GM19324 (cell line): ENCODE measurements at regions not wholly inside any gene's neighbourhood (a gene's known extent, or its start where the extent isn't known, plus 50 kb on each side); places are given as distances from the start of the nearest gene placed in this dataset.

Experiments used
- ATAC-seq: cut with Tn5 transposase; IDR thresholded peaks from one replicate; pipeline ENCODE4 v1.9.1; 2021; ENCODE audit warnings: mild to moderate bottlenecking, moderate library complexity; ENCODE audit not compliant: unreplicated experiment, low FRiP score

DNA sequence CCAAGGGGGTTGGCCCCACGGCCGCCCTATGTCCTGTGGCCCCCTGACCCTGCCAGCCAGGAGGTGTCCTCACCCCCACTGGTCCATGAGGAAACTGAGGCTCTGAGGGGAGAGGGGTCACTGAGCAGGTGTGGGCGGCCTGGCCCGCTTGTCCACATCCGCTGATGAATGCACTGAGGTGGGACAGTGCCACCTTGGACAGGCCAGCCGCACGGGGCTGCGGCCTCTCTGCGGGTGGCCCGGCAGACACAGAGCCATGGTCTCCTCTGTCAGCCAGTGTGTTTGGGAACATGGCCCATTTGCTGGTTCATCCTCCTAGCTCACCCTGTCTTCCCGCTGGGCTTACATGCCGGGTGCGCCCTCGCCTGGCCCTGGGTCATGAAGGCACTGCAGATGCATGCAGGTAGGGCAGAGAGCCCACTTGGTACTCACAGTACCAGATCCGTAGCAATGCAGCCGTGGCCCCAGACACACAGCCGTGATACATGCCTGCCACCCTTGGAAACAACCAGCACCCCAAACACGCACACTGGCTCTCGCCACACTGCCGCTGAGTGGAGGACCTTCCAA is 93.9 kb downstream of the ENGASE start:
- no peak for ATAC-seq

DNA sequence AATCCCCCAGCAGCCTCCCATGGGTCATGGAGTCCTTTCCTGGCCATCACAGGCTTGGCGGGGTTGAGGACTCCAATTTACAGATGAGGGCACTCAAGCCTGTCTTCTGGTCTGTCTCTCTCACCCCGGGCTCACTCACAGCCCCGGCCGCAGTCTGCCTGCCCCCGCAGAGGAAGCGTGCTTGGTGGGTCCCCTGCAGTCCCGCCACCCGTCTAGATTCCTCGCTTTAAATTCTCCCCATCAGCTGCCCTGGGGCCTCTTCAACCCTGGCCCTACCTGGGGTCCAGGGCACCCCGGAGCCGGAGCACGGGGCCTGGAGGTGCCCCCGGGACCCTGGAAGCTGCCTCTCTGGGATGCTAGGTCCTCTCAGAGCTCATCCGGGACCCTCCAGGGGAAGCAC is 92.9 kb downstream of the ENGASE start:
- ATAC-seq = no peak

DNA sequence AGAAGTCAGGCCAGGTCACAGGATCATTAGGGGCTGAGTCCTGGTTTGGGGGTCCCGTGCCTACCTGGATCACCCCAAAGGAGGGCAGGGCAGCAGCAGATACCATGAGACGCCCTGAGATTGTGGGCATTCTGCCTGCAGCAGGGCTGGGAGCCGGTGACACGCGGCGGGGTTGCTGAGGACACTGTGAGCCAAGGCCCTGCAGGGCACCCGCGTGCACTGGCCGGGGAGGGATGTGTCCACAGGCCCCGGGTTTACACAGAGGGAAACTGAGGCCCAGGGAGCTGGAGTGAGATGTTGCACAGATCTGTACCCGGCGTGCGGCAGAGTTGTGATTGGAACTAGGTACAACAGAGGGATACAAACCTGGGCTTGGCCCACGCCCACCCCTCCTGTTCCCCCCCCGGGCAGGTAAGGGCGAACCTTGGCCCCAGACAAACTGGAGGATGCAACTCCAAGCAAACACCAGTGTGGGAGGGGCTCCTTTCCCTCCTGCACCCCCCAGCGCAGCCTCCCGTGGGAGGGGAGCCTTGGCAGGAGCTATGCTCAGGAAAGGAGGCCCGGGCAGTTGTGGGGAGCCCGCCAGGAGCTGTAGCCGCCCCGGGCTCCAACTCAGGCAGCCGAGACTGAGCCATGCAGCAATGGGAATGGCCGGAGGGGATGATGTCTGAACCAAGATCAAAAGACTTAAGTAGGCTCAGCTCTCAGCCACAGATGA is 91.3 kb downstream of the ENGASE start:
- ATAC-seq = no peak

DNA sequence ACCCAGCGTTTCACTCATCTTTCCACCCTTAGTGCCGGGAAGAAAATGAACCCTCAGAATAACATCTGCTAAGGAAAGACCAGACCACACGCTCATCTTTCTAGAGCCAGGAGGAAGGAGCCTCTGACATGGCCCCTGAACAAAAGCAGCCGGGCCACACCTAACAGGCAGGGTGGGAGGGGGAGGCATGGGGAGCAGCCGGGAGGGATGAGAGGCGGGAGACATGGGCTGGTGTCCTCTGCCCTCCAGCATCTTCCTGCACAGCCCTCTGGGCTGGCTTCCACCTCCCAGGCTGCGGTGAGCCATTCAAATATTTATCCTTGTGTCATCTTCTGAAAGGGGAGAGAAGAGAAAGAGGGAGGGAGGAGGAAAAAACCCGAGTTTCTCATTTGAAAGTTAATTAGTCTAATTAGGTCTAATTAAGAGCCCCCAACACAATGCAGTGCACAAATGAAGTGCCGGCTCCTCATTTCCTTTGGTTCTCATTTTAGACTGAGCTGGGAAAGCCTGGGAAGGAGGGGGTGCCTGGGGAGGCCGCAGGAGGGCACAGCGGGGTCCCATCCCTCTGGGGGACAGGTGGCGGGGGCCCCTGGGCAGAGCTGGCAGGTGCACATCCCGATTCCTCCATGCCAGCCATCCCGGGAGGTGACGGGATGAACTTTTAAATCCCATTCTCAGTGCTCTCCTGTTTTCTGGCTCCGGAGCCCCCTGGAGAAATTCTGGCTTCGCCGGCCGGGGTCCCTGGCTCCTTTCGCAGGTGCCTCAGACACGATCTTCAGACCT is 90.5 kb downstream of the ENGASE start:
- ATAC-seq = no peak

DNA sequence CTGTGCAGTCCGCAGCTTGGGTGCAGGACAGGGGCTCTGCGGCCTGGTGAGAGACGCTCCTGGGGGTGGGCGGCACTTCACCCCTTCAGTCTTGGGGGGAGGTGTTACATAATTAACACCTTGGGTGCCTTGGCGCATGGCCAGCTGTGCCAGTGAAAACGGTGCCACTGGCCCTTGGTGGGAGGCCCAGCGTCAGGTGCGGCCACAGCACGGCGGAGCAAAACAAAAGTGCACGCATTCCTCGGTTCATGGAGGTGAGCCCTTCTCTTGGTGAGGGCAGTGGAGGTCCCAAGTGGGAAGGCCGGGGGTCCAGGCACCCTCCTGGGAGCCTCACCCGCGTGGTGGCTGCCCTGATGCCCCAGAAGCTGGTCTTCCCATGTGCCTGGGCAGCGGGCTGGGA is 89.8 kb downstream of the ENGASE start:
- no peak for ATAC-seq

DNA sequence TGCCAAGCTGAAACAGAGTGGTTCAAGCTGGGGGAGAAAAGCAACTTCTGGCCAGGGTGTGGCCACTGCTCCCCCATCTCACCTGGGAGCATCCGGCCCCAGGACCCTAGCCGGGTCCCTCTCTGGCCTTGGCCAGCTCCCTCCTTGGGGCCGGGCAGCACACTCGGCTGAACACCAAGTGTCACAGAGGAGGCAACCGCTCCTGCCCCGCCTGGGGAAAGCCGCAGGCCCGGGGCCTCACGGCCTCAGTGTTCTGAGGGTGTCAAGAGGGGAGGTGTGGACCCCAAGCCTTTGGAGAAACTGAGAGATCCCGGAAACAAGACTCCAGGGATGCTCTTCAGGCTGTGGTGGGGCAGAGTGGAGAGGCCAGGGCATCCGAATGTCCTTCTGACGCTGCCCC is 88.4 kb downstream of the ENGASE start:
- no peak for ATAC-seq

DNA sequence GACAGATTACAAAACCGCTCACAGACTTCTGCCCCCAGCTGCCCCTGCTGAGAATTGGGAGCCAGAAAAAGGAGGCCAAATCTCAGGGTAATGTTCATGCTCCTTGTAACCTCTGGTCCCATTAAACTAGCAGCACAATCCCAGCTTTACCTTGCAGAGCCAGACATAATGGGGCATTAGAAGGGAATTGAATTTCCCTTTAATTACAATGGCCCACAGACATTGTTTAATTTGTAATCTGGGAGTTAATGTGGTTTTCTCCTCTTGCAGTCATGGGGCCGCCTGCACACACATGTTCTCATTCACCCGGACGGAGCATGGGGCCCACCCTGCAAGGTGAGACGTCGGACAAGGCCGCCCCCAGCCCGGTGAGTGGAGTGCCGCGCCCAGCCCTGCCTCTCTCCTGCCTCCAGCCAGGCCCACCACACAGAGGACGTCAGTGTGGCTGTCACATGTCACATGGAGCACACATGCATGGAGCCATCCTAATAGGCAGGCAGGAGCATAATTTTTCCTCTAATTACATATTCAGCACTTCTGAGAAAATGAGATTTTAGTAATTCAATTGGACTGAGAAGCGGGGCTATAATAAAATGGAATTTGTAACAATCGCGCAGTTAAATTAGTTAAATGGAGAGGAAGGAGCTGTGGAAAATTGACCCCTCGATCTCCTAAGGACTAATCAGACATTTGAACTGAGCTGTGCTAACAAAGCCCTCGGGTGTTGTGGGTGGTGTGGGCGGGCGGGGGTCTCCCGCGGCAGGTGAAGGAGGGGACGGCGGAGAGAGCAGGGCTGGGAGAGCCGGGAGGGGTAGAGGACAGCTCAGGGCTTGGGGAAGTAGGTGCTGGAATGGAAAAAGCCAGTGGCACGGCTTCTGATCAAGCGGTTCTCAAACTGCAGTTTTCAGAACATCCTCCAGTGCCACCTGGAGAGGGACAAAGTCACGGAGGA is 87.7 kb downstream of the ENGASE start:
- ATAC-seq = no peak

DNA sequence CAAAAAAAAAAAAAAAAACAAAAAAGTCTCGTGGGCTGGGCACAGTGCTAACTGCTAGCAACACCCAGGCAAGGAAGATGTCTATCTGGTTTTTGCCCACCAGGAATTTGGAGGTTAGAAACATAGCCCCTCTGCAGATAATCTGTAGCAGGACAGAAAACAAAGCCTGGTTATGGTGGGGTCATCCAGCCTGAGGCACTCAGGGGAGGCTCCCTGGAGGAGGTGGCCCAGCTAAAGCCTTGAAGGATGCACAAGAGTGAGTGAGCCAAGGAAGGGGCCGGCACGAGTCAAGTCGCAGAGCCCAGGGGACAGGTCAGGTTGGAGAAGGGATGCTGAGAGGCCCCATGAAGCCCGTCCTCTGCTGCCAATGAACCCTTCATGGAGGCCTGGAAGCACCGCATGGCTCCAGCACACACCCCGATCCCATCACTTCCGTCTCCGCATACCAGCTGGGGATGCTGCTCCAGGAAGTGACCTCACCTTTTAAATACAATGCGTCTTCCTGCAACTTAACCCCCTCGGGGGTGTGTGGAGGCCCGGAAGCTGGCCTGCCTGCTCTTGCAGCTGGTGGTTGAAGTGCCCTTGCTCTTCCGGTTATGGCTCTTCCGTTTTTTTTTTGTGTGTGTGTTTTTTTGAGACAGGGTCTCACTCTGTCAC is 86.5 kb downstream of the ENGASE start:
- no peak for ATAC-seq

DNA sequence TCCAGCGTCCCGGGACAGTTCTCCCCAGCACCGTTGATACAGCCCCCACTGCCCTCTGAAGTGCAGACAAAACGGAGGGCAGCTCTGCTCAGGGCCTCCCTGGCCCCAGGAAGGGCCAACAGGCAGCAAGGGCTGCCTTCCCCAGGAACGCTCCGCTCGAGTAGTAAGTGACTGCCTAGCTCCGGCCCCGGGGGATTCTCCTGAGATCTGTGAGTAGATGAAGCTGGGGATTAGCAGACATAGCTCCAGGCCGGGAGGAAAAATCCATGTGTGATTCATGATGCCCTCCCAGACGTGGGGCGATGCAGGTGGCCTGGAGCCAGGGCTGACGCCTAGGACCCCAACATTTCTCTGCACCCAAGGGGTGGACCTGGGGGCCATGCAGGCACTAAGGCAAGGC is 85.3 kb downstream of the ENGASE start:
- ATAC-seq = no peak

DNA sequence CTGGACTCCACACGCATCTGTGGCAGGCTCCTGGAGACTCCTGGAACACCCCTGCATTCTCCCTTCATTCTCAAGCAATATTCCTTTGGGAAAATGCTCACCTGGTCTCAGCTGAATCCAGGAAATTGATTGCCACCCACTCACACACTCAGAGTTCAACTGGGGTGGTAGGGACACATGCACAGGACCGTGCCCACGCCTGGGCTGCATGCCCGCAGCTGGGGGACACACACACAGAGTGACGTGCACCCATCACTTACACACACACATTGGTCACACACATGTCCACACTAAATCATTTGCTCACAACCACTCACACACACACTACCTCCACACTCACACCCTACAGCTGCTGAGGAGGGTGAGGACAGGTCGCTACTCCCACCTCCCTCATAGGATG is 84.8 kb downstream of the ENGASE start:
- ATAC-seq = no peak

DNA sequence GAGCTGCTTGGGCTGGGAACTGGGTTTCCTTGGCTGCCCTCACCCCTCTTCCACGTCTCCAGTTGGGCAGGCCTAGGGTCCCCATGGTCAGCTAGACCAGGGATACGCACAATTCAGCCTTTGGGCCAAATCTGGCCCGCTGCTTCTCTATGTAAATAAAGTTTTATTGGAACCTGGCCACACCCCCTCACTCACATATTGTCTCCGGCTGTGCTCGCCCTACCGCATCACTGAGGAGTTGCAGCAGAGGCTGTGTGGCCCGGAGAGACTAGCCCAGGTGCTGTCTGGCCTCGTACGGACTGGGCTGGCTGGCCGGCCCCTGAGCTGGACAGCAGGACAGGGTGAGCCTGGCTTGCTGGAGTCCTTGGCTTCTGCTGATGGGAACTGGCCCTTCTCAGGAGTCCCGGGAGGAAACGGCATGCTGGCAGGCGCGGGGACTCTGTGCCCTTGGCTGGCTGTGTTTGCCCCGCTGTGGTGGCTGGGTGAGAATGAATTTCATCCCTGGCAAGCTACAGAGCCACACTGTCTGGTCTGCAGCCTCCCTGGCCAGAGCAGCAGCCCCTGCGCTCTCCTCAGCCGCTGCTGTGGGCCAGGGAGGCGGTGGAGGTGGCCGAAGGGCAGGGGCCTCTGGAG is 82.0 kb downstream of the ENGASE start:
- no peak for ATAC-seq

DNA sequence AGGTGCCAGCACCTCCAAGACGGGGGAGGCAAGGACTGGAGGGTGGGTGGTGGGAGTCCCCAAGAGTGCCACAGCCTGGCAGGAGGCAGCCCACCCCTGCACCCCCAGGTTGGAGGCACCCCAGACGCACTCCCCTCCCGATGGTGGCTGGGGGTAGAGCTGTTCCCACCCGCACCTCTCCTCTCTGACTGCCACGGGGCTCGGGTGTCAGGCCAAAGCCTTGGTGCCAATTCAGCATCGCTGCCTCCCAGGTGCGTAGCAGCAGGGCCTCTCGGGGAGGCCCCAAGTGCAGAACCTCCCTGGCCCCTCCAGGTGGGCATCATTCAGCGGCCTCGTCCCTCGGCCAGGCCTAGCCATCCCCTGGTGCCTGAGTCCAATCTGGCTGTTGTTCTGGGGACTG is 81.1 kb downstream of the ENGASE start:
- ATAC-seq = no peak

DNA sequence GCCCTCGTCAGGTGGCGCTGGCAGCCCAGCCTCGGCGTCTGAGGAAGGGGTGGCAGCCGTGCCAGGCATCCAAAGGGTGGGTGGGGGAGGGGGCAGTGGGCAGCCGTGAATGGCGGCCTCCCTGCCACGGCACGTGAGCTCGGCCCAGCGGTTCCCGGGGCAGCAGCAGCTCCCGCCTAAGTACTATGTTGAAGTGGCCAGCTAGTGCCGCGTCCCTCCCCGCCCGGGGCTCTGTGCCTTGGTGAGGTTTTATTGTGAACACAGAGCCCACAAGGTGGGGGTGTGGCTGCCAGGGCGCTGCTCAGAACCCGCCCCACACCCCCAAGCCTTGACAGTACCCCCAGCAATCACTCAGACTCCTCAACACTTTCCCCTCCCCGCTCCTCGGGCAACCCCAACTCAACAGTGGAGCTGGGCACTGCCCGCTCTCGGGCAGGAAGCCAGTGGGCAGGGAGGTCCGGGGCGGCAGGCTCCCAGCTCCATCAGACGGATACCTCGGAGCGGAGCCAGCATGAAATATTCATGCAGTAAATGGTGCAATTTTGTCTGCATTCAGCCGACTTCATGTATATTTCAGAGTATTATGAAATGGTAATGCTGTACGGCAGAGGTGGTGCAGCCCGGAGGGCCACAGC is 80.4 kb downstream of the ENGASE start:
- ATAC-seq = no peak

DNA sequence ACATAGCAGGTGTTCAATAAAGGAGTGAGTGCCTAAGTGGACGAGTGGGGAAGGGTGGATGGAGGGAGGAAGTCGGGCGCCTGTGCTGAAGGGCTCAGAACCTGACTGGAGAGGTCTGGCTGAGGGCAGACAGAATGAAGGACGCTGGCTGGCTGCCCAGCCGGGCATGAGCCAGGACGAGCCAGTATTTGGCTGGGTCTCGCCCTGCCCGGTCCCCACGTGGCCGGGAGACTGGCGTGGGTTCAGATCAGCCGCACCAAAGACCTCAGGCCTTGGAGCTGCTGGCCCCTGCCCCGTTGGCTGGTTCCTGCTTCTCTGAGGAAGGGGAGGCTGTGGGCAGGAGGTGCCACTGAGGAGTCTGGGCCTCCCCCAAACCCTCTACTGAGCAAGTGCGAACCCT is 79.8 kb downstream of the ENGASE start:
- ATAC-seq = no peak

DNA sequence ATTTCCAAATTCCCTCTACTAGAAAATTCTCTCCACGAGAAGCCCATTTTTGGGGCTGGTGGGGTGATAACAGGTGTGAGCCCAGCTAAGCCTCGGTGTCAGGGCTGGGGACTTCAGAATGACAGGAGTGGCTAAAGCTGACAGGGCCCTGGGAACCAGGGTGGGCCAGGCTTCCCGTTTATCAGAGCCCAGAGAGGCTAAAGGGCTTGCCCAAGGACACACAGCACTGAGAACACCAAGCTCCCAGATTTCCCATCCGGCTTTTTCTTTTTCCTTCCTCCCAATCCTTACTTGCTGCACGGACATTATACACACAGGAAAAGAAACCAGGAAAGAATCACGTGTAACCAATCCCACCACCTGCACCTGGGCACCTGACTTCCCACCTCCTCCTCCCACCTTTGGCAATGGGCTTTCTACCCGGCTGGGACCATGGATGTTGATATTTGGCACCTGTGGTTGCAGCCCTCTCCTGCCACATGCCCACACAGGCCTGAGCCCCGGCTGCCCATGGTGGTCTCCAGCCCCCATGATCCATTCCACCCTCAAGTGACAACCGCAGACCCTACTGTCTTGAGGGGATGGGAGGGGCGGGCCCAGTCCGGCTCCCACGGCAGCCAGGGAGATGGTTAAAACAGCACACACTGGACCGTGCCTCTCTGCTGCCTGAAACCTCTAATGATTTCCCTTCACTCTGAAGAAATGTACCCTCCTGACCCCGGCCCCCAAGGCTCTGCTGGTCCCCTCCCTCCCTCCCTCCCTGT is 78.9 kb downstream of the ENGASE start:
- ATAC-seq = no peak

DNA sequence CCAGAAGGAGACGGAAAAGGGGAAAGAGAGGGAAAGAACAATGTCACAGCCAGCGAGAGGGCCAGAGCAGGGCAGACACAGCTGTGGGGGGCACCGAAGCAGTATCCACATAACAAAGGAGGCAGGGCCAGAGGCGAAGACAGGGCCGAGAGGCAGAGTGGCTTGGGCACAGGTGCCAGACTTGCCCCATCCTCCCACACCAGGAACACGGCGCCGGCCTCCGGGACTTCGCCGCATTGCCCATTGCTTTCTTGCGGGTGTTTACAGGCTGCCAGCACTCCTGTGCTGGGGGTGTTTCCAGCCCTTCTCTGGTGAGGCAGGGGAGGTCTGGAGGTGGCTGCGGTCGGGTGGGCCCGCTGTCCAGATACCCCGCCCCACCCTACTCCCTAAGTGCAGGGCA is 78.0 kb downstream of the ENGASE start:
- ATAC-seq = no peak

DNA sequence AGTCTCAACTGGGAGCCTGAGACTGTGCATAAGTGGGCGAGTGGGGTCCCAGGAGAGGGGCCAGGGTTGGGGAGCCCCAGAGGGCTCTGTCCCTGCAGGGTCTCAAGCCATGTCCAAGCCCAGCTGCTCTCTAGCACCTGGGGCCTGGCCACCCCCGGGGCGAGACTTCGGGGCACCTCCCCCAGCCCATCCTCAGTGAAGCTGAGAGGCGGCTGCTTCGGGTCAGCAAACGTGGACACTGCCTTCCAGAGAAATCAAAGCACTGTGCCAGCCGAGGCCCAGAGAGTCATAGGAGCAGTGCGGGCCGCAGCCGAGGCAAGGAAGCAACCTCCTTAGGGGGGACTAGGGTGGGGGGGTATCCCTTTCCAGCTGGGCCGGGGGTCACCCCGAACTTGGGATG is 77.5 kb downstream of the ENGASE start:
- ATAC-seq = no peak

DNA sequence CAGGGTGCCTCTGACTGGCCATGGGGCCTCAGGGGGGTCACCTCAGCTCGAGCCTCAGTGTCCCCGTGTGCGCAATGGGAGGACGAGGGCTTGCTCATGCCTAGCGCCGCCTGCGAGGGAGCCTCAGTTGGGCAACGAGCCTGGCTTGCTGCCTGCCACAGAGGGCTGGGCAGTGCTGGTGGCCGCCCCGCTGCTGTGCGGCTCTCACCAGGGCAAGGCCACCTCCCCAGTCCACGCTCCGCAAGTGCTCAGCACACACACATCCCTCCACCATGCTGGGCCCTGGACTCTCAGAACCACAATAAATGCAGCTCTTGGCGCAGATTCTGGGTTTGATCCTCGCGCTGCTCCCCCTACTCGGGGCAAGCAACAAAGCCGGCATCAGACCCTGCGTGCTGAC is 76.2 kb downstream of the ENGASE start:
- no peak for ATAC-seq
